Upper lobe of left lung (tissue), 6 donors: ENCODE measurements at regions not wholly inside any gene's neighbourhood (a gene's known extent, or its start where the extent isn't known, plus 50 kb on each side); places are given as distances from the start of the nearest gene placed in this dataset.

Experiments used
- ATAC-seq, 2 donors: fragments of 200-7000 bp; cut with Tn5 transposase; one replicate each; pipeline ENCODE4 v1.9.1; 2022; ENCODE audit warnings: mild to moderate bottlenecking in 2 of 2, moderate library complexity in 2 of 2; ENCODE audit not compliant: low FRiP score in 2 of 2
- DNase-seq, 2 donors: peaks; one replicate each; pipeline ENCODE4 v3.0.0-alpha.2; 2019 to 2020
- H3K27ac ChIP-seq, 4 donors: fragments of 200-600 bp; sonication (generic); one replicate each; pipeline ENCODE4 v1.5.1; 2016 to 2019
- H3K27me3 ChIP-seq, 4 donors: fragments of 200-600 bp; sonication (generic); one replicate each; pipeline ENCODE4 v1.5.1; 2017 to 2019
- H3K36me3 ChIP-seq, 4 donors: fragments of 200-600 bp; sonication (generic); one replicate each; pipeline ENCODE4 v1.5.1; 2016 to 2019
- H3K4me1 ChIP-seq, 4 donors: fragments of 200-600 bp; sonication (generic); one replicate each; pipeline ENCODE4 v1.5.1; 2018 to 2019
- H3K4me3 ChIP-seq, 4 donors: fragments of 200-600 bp; sonication (generic); one replicate each; pipeline ENCODE4 v1.5.1; 2017 to 2019; ENCODE audit warnings: mild to moderate bottlenecking in 2 of 4, moderate library complexity in 1 of 4
- H3K9me3 ChIP-seq, 4 donors: fragments of 200-600 bp; sonication (generic); one replicate each; pipeline ENCODE4 v1.5.1; 2018 to 2019
- EP300 ChIP-seq, 4 donors: sonication (generic); formaldehyde crosslinking; IDR thresholded peaks; one replicate each; pipeline ENCODE4 v1.5.1; 2017; ENCODE audit warnings: antibody characterized with exemption in 4 of 4, control low read depth in 2 of 4
- POLR2A ChIP-seq, 4 donors: fragments of 450-650 bp; IDR thresholded peaks; one replicate each; pipeline ENCODE4 v1.5.1; 2016 to 2017; ENCODE audit warnings: antibody characterized with exemption in 4 of 4, mild to moderate bottlenecking in 2 of 4
- POLR2AphosphoS5 ChIP-seq, 2 donors: sonication (generic); formaldehyde crosslinking; IDR thresholded peaks; one replicate each; pipeline ENCODE4 v1.5.1; 2017; ENCODE audit warnings: antibody characterized with exemption in 2 of 2
- WGBS, 2 donors: methylation state at CpG; one replicate each; pipeline ENCODE4 v1.1.5; 2017 to 2018; 5-methylcytosine and 5-hydroxymethylcytosine counted together
- TF ChIP-seq, protein P1 (sequence below), 6 experiments: fragments of 450-650 bp in 4 of 6; fragments of 200-600 bp in 2 of 6; sonication (generic) in 2 of 6; IDR thresholded peaks; one replicate each; pipeline ENCODE4 v1.5.1; 2016 to 2019; ENCODE audit warnings: antibody characterized with exemption in 6 of 6
- donor health status: DM: no; HTN: no; CAD: no; lungs with moderate emphysema.
- donor health status: DM: no; HTN: yes; CAD: no; lungs with severe emphysema.

- Histone ChIP-seq H3K9me3 (no peaks in the 10 kb centered on the region), H3K27me3 (no peaks in the 10 kb centered on the region), H3K27ac (no peak overlapping the region), H3K36me3 (no peaks in the 10 kb centered on the region), H3K4me1 (no peaks in the 10 kb centered on the region), H3K4me3 (no peak overlapping the region)
- ATAC-seq (no peak), DNase-seq (no peak)
- TF ChIP-seq POLR2AphosphoS5 (IDR thresholded peaks at IDR 0.05) (no peak), POLR2A (IDR thresholded peaks at IDR 0.05) (no peak), EP300 (IDR thresholded peaks at IDR 0.05) (no peak)
- TF ChIP-seq, protein P1, sequence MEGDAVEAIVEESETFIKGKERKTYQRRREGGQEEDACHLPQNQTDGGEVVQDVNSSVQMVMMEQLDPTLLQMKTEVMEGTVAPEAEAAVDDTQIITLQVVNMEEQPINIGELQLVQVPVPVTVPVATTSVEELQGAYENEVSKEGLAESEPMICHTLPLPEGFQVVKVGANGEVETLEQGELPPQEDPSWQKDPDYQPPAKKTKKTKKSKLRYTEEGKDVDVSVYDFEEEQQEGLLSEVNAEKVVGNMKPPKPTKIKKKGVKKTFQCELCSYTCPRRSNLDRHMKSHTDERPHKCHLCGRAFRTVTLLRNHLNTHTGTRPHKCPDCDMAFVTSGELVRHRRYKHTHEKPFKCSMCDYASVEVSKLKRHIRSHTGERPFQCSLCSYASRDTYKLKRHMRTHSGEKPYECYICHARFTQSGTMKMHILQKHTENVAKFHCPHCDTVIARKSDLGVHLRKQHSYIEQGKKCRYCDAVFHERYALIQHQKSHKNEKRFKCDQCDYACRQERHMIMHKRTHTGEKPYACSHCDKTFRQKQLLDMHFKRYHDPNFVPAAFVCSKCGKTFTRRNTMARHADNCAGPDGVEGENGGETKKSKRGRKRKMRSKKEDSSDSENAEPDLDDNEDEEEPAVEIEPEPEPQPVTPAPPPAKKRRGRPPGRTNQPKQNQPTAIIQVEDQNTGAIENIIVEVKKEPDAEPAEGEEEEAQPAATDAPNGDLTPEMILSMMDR (IDR thresholded peaks at IDR 0.05), result no peak
- 52 to 57% methylated on average over 10 to 11 of the region's 11 CpGs for WGBS, 2 donors
Observed at GRCh38 chr12:98062464-98063245, 452.7 kb upstream of the TMPO start.

DNA sequence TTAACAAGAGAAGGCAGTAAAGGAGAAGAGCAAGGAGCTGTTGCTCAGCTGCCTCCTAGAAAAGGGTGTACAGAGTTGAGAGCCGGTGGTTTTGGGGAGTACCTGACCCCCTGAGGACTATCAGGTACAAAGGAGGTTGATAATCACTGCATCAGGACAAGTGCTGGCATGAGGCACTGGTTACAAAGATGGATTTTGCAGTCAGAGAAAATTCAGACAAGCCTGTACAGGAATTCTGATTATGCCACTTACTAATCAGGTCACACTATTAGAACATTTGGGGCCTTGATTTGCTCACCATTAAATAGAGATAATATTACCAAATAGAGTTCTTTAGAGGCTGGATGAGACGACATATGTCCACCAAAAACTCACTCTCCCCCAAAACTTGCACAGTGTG is 450.9 kb upstream of the TMPO start:
- no peak overlapping the region for H3K27ac ChIP-seq
- H3K36me3 ChIP-seq, result no peaks in the 10 kb centered on the region
- no peaks in the 10 kb centered on the region for H3K27me3 ChIP-seq
- no peak for DNase-seq
- H3K4me1 ChIP-seq, result no peaks in the 10 kb centered on the region
- ATAC-seq, result no peak
- 88 to 90% methylated on average over 2 of the region's 2 CpGs for WGBS, 2 donors
- TF ChIP-seq EP300 (IDR thresholded peaks at IDR 0.05), result no peak
- TF ChIP-seq, protein P1 (IDR thresholded peaks at IDR 0.05), result no peak
- TF ChIP-seq POLR2A (IDR thresholded peaks at IDR 0.05), result no peak
- TF ChIP-seq POLR2AphosphoS5 (IDR thresholded peaks at IDR 0.05), result no peak
- H3K9me3 ChIP-seq, result no peaks in the 10 kb centered on the region
- no peak overlapping the region for H3K4me3 ChIP-seq

GRCh38 chr12:98067795-98068194 is 447.6 kb upstream of the TMPO start:
- H3K27ac ChIP-seq, result no peak overlapping the region
- no peaks in the 10 kb centered on the region for H3K27me3 ChIP-seq
- no peak for DNase-seq
- TF ChIP-seq, protein P1 (IDR thresholded peaks at IDR 0.05), result no peak
- TF ChIP-seq POLR2AphosphoS5 (IDR thresholded peaks at IDR 0.05), result no peak
- TF ChIP-seq EP300 (IDR thresholded peaks at IDR 0.05), result no peak
- TF ChIP-seq POLR2A (IDR thresholded peaks at IDR 0.05), result no peak
- no peak for ATAC-seq
- H3K9me3 ChIP-seq, result no peaks in the 10 kb centered on the region
- no peak overlapping the region for H3K4me3 ChIP-seq
- WGBS, 2 donors, result 74 to 75% methylated on average over 7 of the region's 7 CpGs
- no peaks in the 10 kb centered on the region for H3K36me3 ChIP-seq
- H3K4me1 ChIP-seq, result no peaks in the 10 kb centered on the region

GRCh38 chr12:98073610-98074009 is 441.8 kb upstream of the TMPO start:
- no peak overlapping the region for H3K4me3 ChIP-seq
- no peaks in the 10 kb centered on the region for H3K4me1 ChIP-seq
- ATAC-seq (no peak), DNase-seq (no peak)
- no peaks in the 10 kb centered on the region for H3K9me3 ChIP-seq
- H3K27ac ChIP-seq, result no peak overlapping the region
- no peaks in the 10 kb centered on the region for H3K27me3 ChIP-seq
- 77 to 89% methylated on average over 3 of the region's 3 CpGs for WGBS, 2 donors
- H3K36me3 ChIP-seq, result no peaks in the 10 kb centered on the region
- TF ChIP-seq, protein P1 (IDR thresholded peaks at IDR 0.05), result no peak
- TF ChIP-seq POLR2AphosphoS5 (IDR thresholded peaks at IDR 0.05), result no peak
- no peak for TF ChIP-seq EP300 (IDR thresholded peaks at IDR 0.05)
- no peak for TF ChIP-seq POLR2A (IDR thresholded peaks at IDR 0.05)

DNA sequence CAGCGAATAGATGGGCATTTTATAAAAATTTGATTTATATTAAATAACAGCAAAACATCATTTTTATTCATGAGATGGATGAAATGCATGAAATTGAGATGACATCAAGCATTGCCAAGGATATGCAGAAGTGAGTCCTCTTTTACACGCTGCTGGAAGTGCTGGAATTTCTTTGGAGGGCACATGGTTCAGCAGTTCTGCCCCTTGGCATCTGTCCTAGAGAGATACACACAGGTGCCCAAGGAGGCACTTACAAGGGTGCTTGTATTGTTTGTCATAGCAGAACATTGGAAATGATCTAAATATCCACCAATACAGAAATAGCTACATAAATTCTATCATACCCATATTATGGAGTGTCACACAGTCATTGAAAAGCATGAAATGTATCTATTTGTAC is 441.1 kb upstream of the TMPO start:
- no peaks in the 10 kb centered on the region for H3K4me1 ChIP-seq
- H3K9me3 ChIP-seq, result no peaks in the 10 kb centered on the region
- H3K27ac ChIP-seq, result no peak overlapping the region
- ATAC-seq (no peak), DNase-seq (no peak)
- TF ChIP-seq POLR2A (IDR thresholded peaks at IDR 0.05), result no peak
- TF ChIP-seq, protein P1 (IDR thresholded peaks at IDR 0.05), result no peak
- TF ChIP-seq EP300 (IDR thresholded peaks at IDR 0.05), result no peak
- no peak for TF ChIP-seq POLR2AphosphoS5 (IDR thresholded peaks at IDR 0.05)
- no peak overlapping the region for H3K4me3 ChIP-seq
- H3K27me3 ChIP-seq, result no peaks in the 10 kb centered on the region
- no peaks in the 10 kb centered on the region for H3K36me3 ChIP-seq
- 73 to 87% methylated on average over 2 of the region's 2 CpGs for WGBS, 2 donors
